OCI-LY3 (cell line): ENCODE measurements at regions not wholly inside any gene's neighbourhood (a gene's known extent, or its start where the extent isn't known, plus 50 kb on each side); places are given as distances from the start of the nearest gene placed in this dataset.

ENCODE experiments used
- EZH2phosphoT487 ChIP-seq: fragments of 200-600 bp; shearing (Covaris generic); IDR thresholded peaks from 2 replicates; pipeline ENCODE4 v1.6.1; 2018; ENCODE audit warnings: antibody characterized with exemption, mixed run types, low read depth
- TF ChIP-seq, protein P1 (sequence below): fragments of 200-600, 300-600 bp; sonication (generic); IDR thresholded peaks from 2 replicates; pipeline ENCODE4 v1.5.1; 2014; ENCODE audit warnings: antibody characterized with exemption, low read length, low read depth

DNA sequence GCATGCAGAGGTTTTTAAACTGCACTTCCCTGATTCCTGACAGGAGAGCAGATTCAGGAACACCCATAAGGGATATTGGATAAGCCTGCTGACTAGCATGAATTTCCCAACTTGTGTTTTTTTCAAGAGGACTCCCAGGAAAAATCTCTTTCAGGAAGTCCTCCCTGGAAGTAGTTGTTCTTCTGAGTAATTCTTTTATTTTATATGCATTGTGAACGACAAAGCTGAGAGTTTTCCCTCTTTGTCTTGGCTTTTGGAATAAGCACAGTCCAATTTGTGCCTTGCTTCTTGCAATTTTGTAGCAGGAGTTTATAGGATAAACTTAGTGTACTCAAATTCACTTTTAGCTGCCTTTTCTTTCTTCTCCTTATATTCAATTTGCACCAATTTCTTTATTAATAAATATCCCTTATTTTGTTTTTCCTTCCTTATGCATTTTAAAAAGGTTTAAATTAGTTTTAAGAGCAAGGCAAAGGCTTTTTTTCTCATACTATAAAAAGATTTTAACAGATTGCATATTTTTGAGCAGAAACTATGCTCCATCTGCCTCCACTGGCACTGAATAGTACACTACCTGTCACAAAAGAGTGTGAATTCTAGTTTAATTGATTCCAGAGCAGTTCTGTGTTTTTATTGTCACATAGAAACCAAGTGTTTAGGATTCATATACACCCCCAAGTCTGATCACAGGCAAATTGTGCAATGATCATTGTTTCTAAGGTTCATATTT is 543.3 kb upstream of the SPRY2 start:
- TF ChIP-seq, protein P1, sequence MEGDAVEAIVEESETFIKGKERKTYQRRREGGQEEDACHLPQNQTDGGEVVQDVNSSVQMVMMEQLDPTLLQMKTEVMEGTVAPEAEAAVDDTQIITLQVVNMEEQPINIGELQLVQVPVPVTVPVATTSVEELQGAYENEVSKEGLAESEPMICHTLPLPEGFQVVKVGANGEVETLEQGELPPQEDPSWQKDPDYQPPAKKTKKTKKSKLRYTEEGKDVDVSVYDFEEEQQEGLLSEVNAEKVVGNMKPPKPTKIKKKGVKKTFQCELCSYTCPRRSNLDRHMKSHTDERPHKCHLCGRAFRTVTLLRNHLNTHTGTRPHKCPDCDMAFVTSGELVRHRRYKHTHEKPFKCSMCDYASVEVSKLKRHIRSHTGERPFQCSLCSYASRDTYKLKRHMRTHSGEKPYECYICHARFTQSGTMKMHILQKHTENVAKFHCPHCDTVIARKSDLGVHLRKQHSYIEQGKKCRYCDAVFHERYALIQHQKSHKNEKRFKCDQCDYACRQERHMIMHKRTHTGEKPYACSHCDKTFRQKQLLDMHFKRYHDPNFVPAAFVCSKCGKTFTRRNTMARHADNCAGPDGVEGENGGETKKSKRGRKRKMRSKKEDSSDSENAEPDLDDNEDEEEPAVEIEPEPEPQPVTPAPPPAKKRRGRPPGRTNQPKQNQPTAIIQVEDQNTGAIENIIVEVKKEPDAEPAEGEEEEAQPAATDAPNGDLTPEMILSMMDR = no peak
- TF ChIP-seq EZH2phosphoT487 = no peak
